Right lobe of liver (tissue), 6 donors: ENCODE measurements at regions not wholly inside any gene's neighbourhood (a gene's known extent, or its start where the extent isn't known, plus 50 kb on each side); places are given as distances from the start of the nearest gene placed in this dataset.

Experiments used
- ATAC-seq, 4 donors: fragments of 200-7000 bp; cut with Tn5 transposase; one replicate each; pipeline ENCODE4 v1.9.1; 2020; ENCODE audit warnings: mild to moderate bottlenecking in 4 of 4, moderate library complexity in 4 of 4
- DNase-seq, 3 donors: peaks; one replicate each; pipeline ENCODE4 v3.0.0-alpha.2; 2020
- H3K27ac ChIP-seq, 3 donors: fragments of 200-600 bp; one replicate each; pipeline ENCODE4 v1.8.0; 2022
- H3K27me3 ChIP-seq, 2 donors: fragments of 200-600 bp; one replicate each; pipeline ENCODE4 v1.8.0; 2022
- H3K36me3 ChIP-seq, 4 donors: fragments of 200-600 bp; sonication (generic) in 1 of 4; one replicate each; pipeline versions ENCODE4 v1.5.1 to v1.8.0; 2017 to 2022; ENCODE audit warnings: control low read depth in 1 of 4
- H3K4me1 ChIP-seq, 4 donors: fragments of 200-600 bp; sonication (generic) in 1 of 4; one replicate each; pipeline versions ENCODE4 v1.5.1 to v1.8.0; 2017 to 2022; ENCODE audit warnings: control low read depth in 1 of 4
- H3K4me3 ChIP-seq, 3 donors: fragments of 200-600 bp; one replicate each; pipeline ENCODE4 v1.8.0; 2022
- H3K9me3 ChIP-seq, 4 donors: fragments of 200-600 bp; sonication (generic) in 1 of 4; one replicate each; pipeline versions ENCODE4 v1.5.1 to v1.8.0; 2017 to 2022; ENCODE audit warnings: control low read depth in 1 of 4
- POLR2A ChIP-seq: fragments of 450-650 bp; IDR thresholded peaks from one replicate; pipeline ENCODE4 v1.6.1; 2017; ENCODE audit warnings: antibody characterized with exemption, mild to moderate bottlenecking
- WGBS: methylation state at CpG from one replicate; pipeline ENCODE4 v1.1.6; 2018; ENCODE audit warnings: low coverage, low lambda C conversion rate; ENCODE audit not compliant: insufficient coverage; ENCODE audit errors: missing lambda C conversion rate; 5-methylcytosine and 5-hydroxymethylcytosine counted together
- intact Hi-C, 2 donors: fragments of 100-400 bp; cut with DNase I; formaldehyde crosslinking; loops; one replicate each; pipeline versions ENCODE4 v1.11.2 to v1.14.1; 2022
- TF ChIP-seq, protein P1 (sequence below), 4 donors: fragments of 200-600 bp in 3 of 4; fragments of 450-650 bp in 1 of 4; IDR thresholded peaks; one replicate each; pipeline versions ENCODE4 v1.5.1 to v1.8.0; 2016 to 2022; ENCODE audit warnings: antibody characterized with exemption in 4 of 4, mild to moderate bottlenecking in 2 of 4
- donor health status: DM: no; HTN: yes; CAD: no.
- donor health status: DM: no; HTN: no; CAD: no.
- donor health status: DM: no; HTN: no; CAD: no.
- donor health status: DM: no; HTN: yes; CAD: no.
- donor health status: DM: no; HTN: yes; CAD: no.

DNA sequence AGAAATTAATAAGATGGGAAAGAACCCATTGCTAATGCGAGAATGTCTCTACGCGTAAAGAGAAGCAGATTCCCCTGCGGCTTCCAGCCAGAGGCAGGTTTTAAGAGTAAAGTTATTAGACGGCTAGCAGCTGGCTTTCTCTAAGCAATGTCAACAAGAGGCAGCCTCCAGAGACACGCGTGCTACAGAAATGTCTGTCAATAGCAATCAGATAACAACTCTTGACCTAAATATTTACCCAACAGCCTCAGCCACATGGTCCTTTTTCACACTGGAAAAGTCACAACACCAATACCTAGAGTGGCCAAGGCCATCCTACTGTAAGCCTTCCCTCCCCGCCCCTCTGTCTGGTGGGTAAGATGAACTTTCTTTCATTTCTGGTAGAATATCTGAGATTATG is 146.0 kb upstream of the SFSWAP start:
- TF ChIP-seq, protein P1, sequence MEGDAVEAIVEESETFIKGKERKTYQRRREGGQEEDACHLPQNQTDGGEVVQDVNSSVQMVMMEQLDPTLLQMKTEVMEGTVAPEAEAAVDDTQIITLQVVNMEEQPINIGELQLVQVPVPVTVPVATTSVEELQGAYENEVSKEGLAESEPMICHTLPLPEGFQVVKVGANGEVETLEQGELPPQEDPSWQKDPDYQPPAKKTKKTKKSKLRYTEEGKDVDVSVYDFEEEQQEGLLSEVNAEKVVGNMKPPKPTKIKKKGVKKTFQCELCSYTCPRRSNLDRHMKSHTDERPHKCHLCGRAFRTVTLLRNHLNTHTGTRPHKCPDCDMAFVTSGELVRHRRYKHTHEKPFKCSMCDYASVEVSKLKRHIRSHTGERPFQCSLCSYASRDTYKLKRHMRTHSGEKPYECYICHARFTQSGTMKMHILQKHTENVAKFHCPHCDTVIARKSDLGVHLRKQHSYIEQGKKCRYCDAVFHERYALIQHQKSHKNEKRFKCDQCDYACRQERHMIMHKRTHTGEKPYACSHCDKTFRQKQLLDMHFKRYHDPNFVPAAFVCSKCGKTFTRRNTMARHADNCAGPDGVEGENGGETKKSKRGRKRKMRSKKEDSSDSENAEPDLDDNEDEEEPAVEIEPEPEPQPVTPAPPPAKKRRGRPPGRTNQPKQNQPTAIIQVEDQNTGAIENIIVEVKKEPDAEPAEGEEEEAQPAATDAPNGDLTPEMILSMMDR (IDR thresholded peaks at IDR 0.05) = no peak
- no peak for TF ChIP-seq POLR2A
- DNase-seq (no peak), ATAC-seq (no peak)
- WGBS = 48% methylated on average over 5 of the region's 8 CpGs
- no peaks in the 10 kb centered on the region for H3K4me1 ChIP-seq
- H3K9me3 ChIP-seq = no peaks in the 10 kb centered on the region
- no peak overlapping the region for H3K4me3 ChIP-seq
- H3K36me3 ChIP-seq = no peaks in the 10 kb centered on the region
- H3K27me3 ChIP-seq = no peaks in the 10 kb centered on the region
- H3K27ac ChIP-seq = no peak overlapping the region
- intact Hi-C loops = no loop called here

DNA sequence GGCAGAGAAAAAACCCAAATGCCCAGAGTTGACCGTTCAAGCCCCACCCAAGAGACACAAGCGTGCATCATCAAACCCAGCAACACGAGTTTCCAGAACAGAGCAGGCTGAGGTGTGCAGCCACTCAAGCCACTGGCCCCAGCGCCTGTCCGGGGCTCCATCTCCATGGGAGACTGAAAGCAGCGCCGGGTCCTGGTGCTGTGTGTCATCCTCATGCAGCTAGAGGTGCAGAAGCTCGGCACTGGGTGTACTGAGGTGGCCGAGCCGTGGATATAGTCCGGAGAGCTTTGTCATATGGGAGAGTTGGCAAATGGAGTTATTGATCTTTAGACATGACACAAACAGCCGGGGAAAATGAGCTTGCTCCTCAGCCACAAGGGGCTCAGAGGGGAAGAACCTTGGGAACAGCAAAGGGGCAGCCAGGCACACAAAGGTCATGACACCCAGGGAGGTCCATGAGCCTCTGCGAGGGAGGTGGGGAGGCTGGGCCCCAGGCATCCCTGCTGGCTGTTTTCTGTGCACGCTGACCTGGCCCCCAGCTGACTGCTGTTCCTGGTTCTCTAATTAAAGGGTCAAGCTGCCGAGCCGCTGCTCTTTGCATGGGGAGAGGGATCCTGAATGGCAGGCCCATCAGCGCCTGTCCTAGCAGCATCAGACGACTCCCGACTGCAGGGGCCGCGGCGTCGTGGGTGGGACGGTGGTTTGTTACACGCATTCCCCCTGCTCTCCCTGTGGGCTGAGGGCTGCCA is 145.4 kb upstream of the SFSWAP start:
- ATAC-seq (no peak), DNase-seq (no peak)
- WGBS = 37% methylated on average over 16 of the region's 25 CpGs
- no peaks in the 10 kb centered on the region for H3K27me3 ChIP-seq
- intact Hi-C loops = no loop called here
- no peaks in the 10 kb centered on the region for H3K9me3 ChIP-seq
- no peak overlapping the region for H3K27ac ChIP-seq
- no peak overlapping the region for H3K4me3 ChIP-seq
- no peak for TF ChIP-seq POLR2A
- TF ChIP-seq, protein P1 (IDR thresholded peaks at IDR 0.05) = no peak
- no peaks in the 10 kb centered on the region for H3K36me3 ChIP-seq
- no peaks in the 10 kb centered on the region for H3K4me1 ChIP-seq

DNA sequence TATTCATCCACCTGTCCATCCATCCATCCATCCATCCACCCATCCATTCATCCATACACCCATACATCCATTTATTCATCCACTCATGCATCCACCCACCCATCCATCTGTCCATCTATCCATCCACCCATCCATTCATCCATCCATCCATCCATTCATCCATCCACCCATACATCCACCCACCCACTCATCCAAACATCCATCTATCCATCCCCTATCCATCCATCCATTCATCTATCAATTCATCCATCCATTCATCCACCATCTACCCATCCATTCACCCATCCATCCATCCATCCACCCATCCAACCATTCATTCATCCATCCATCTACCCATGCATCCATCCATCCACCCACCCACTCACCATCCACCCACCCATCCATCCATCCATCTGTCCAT is 142.6 kb upstream of the SFSWAP start:
- intact Hi-C loops = no loop called here
- Histone ChIP-seq H3K27me3 (no peaks in the 10 kb centered on the region), H3K4me1 (no peaks in the 10 kb centered on the region), H3K36me3 (no peaks in the 10 kb centered on the region), H3K4me3 (no peak overlapping the region), H3K27ac (no peak overlapping the region), H3K9me3 (no peaks in the 10 kb centered on the region)
- DNase-seq (no peak), ATAC-seq (no peak)
- TF ChIP-seq, protein P1 (IDR thresholded peaks at IDR 0.05) = no peak
- no peak for TF ChIP-seq POLR2A

DNA sequence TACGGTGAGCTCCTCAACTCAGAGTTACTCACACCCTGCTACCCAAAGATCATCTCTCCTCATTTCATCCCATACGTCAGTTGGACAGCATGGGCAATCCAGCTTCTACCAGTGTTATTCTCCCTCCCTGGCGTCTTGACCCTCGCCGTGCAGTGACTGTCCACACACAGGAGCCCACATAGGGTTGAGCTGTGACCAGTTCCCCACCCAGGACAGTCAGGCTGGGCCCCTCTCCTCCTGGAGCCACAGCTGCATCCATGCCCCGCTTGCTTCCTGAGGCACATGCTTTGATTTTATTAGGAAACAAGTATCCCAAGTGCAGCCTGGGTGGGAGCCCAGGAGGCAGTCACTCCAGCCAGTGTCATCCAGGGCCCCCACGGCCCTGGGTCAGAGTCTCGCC is 140.3 kb upstream of the SFSWAP start:
- no peak for ATAC-seq
- intact Hi-C loops = no loop called here
- Histone ChIP-seq H3K9me3 (no peaks in the 10 kb centered on the region), H3K4me1 (no peaks in the 10 kb centered on the region), H3K27me3 (no peaks in the 10 kb centered on the region), H3K36me3 (no peaks in the 10 kb centered on the region), H3K4me3 (no peak overlapping the region), H3K27ac (no peak overlapping the region)
- TF ChIP-seq, protein P1 (IDR thresholded peaks at IDR 0.05) = no peak
- no peak for TF ChIP-seq POLR2A
- no peak for DNase-seq
- 56% methylated on average over 4 of the region's 8 CpGs for WGBS

DNA sequence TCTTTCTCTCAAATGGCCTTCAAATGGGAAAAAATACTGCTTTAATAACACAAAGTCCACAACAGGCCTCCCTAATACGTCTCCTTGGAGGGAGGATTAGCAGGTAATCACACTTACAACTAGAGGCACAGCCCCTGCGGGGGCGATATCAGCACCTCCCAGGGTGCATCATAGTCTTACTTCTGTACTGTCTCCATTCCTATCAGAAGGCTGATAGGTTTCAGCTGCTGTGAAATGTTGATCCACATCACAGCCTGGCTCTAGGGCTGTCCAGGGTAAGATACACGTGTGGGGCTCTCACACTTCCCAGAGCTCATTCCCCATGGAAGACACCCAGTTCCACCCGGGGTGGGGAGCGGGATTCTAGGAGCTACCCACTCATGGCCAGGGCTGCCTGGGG is 139.1 kb upstream of the SFSWAP start:
- intact Hi-C loops = no loop called here
- no peak overlapping the region for H3K4me3 ChIP-seq
- H3K4me1 ChIP-seq = no peaks in the 10 kb centered on the region
- no peak overlapping the region for H3K27ac ChIP-seq
- no peaks in the 10 kb centered on the region for H3K27me3 ChIP-seq
- TF ChIP-seq, protein P1 (IDR thresholded peaks at IDR 0.05) = no peak
- TF ChIP-seq POLR2A = no peak
- no peak for DNase-seq
- no peak for ATAC-seq
- no peaks in the 10 kb centered on the region for H3K9me3 ChIP-seq
- WGBS = 25% methylated on average over 3 of the region's 6 CpGs
- no peaks in the 10 kb centered on the region for H3K36me3 ChIP-seq
